Smooth muscle cell (in vitro differentiated cells): ENCODE measurements at regions not wholly inside any gene's neighbourhood (a gene's known extent, or its start where the extent isn't known, plus 50 kb on each side); places are given as distances from the start of the nearest gene placed in this dataset.

Experiments
- DNase-seq: peaks from one replicate; lab custom pipeline; 2025; ENCODE audit not compliant: unreplicated experiment; lab: John Stamatoyannopoulos, UW
- H2AFZ ChIP-seq: fragments of 200-600 bp; sonication (generic); 2 replicates; pipeline ENCODE4 v1.6.0; 2016; ENCODE audit warnings: antibody characterized with exemption, low read depth, mild to moderate bottlenecking
- H3F3A ChIP-seq: fragments of 200-600 bp; sonication (generic); 2 replicates; pipeline ENCODE4 v1.6.0; 2017; ENCODE audit warnings: antibody characterized with exemption, low read depth
- H3K27ac ChIP-seq: fragments of 200-600 bp; sonication (generic); 2 replicates; pipeline ENCODE4 v1.5.1; 2016; ENCODE audit warnings: low read depth, mild to moderate bottlenecking
- H3K27me3 ChIP-seq: fragments of 200-600 bp; sonication (generic); 2 replicates; pipeline ENCODE4 v1.6.1; 2016; ENCODE audit warnings: low read depth, mild to moderate bottlenecking
- H3K36me3 ChIP-seq: fragments of 200-600 bp; sonication (generic); 2 replicates; pipeline ENCODE4 v1.5.1; 2016; ENCODE audit warnings: low read depth
- H3K4me1 ChIP-seq: fragments of 200-600 bp; sonication (generic); 2 replicates; pipeline ENCODE4 v1.5.1; 2016; ENCODE audit warnings: low read depth
- H3K4me2 ChIP-seq: fragments of 200-600 bp; sonication (generic); 2 replicates; pipeline ENCODE4 v1.6.0; 2016; ENCODE audit warnings: mild to moderate bottlenecking
- H3K4me3 ChIP-seq: fragments of 200-600 bp; sonication (generic); 2 replicates; pipeline ENCODE4 v1.5.1; 2016; ENCODE audit warnings: mild to moderate bottlenecking
- H3K79me2 ChIP-seq: fragments of 200-600 bp; sonication (generic); 2 replicates; pipeline ENCODE4 v1.6.0; 2016; ENCODE audit warnings: low read depth, mild to moderate bottlenecking
- H3K9ac ChIP-seq: fragments of 200-600 bp; sonication (generic); 2 replicates; pipeline ENCODE4 v1.6.0; 2016; ENCODE audit warnings: low read depth
- H3K9me3 ChIP-seq: fragments of 200-600 bp; sonication (generic); replicated peaks from 2 replicates; pipeline ENCODE4 v1.5.1; 2016; ENCODE audit warnings: low read depth
- H4K20me1 ChIP-seq: fragments of 200-600 bp; sonication (generic); 2 replicates; pipeline ENCODE4 v1.6.0; 2016; ENCODE audit warnings: low read depth
- CTCF ChIP-seq: fragments of 200-600 bp; sonication (generic); IDR thresholded peaks from 2 replicates; pipeline ENCODE4 v1.5.1; 2017; ENCODE audit warnings: borderline replicate concordance, mild to moderate bottlenecking, antibody characterized with exemption; ENCODE audit not compliant: insufficient read depth, poor library complexity, severe bottlenecking
- WGBS: methylation state at CpG from one replicate; pipeline ENCODE4 v1.1.7; 2016; ENCODE audit warnings: low lambda C conversion rate; 5-methylcytosine and 5-hydroxymethylcytosine counted together

DNA sequence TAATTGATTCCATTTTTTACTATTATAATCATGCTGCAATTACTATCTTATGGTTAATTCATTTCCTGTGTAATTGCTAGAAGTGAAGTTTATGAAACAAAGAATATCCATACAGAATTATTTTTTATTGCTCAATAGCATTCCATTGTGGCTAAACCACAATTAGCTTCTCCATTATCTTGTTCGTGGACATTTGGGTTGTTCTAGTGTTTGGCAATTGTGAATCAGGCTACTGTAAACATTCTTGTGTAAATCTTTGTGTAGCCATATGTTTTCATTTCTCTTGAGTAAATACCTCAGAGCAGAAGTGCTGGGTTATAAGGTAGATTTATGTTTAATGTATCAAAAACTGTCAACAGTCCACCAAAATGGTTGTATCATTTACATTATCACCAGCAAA lies 341.1 kb downstream of the MAT2B start:
- H3K27me3 ChIP-seq: no peaks in the 10 kb centered on the region
- H3F3A ChIP-seq: no peaks in the 10 kb centered on the region
- WGBS: 31% methylated on average over 1 of the region's 1 CpG
- no peaks in the 10 kb centered on the region for H4K20me1 ChIP-seq
- DNase-seq: no peak
- no peak overlapping the region for H3K27ac ChIP-seq
- no peaks in the 10 kb centered on the region for H3K36me3 ChIP-seq
- H3K4me3 ChIP-seq: no peak overlapping the region
- no peaks in the 10 kb centered on the region for H3K9me3 ChIP-seq
- H3K4me1 ChIP-seq: no peaks in the 10 kb centered on the region
- H3K9ac ChIP-seq: no peak overlapping the region
- no peak for TF ChIP-seq CTCF
- no peak overlapping the region for H2AFZ ChIP-seq
- no peak overlapping the region for H3K4me2 ChIP-seq
- no peaks in the 10 kb centered on the region for H3K79me2 ChIP-seq

DNA sequence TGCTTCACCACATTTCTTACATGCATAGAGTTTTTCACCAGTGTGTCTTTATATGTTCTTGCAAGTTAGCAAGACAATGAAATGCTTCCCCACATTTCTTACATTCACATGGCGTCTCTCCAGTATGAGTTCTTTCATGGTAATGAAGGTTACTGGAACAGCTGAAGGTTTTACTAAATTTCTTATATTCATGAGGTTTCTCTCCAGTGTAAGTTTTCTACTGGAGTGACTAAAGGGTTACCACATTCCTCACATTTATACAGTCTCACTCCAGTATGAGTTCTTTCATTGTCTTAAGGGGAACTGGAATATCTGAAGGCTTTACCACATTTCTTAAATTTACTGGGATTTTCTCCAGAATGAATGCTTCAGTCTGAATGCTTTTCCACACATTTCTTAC lies 350.3 kb downstream of the MAT2B start:
- DNase-seq: no peak
- Histone ChIP-seq H3K9ac (no peak overlapping the region), H3K79me2 (no peaks in the 10 kb centered on the region), H3K4me3 (no peak overlapping the region), H3K4me1 (no peaks in the 10 kb centered on the region), H3F3A (no peaks in the 10 kb centered on the region), H3K27ac (no peak overlapping the region), H2AFZ (no peak overlapping the region), H4K20me1 (no peaks in the 10 kb centered on the region), H3K4me2 (no peak overlapping the region), H3K9me3 (no peaks in the 10 kb centered on the region), H3K27me3 (no peaks in the 10 kb centered on the region), H3K36me3 (no peaks in the 10 kb centered on the region)
- no peak for TF ChIP-seq CTCF
- 82% methylated on average over 1 of the region's 1 CpG for WGBS

GRCh38 chr5:163861670-163862069 lies 356.3 kb downstream of the MAT2B start:
- Histone ChIP-seq H3K9me3 (no peaks in the 10 kb centered on the region), H3K4me1 (no peaks in the 10 kb centered on the region), H3K9ac (no peak overlapping the region), H3K27ac (no peak overlapping the region), H3K27me3 (no peaks in the 10 kb centered on the region), H3K4me3 (no peak overlapping the region), H2AFZ (no peak overlapping the region), H3F3A (no peaks in the 10 kb centered on the region), H3K36me3 (no peaks in the 10 kb centered on the region), H4K20me1 (no peaks in the 10 kb centered on the region), H3K79me2 (no peaks in the 10 kb centered on the region), H3K4me2 (no peak overlapping the region)
- no peak for DNase-seq
- WGBS: 69% methylated on average over 3 of the region's 3 CpGs
- no peak for TF ChIP-seq CTCF

GRCh38 chr5:163867324-163867723 lies 361.9 kb downstream of the MAT2B start:
- Histone ChIP-seq H3K27ac (no peak overlapping the region), H2AFZ (no peak overlapping the region), H3K79me2 (no peaks in the 10 kb centered on the region), H3K4me2 (no peak overlapping the region), H3K27me3 (peaks cover 4% of the 10 kb centered on the region), H3K4me1 (no peaks in the 10 kb centered on the region), H3F3A (no peaks in the 10 kb centered on the region), H3K36me3 (no peaks in the 10 kb centered on the region), H3K4me3 (no peak overlapping the region), H3K9ac (no peak overlapping the region), H3K9me3 (no peaks in the 10 kb centered on the region), H4K20me1 (no peaks in the 10 kb centered on the region)
- DNase-seq: no peak
- TF ChIP-seq CTCF: no peak
- WGBS: 63% methylated on average over 2 of the region's 2 CpGs
